Inflammatory macrophage treated with lipopolysaccharide for 4 hours (primary cell): ENCODE measurements at regions not wholly inside any gene's neighbourhood (a gene's known extent, or its start where the extent isn't known, plus 50 kb on each side); places are given as distances from the start of the nearest gene placed in this dataset.
"Not testable (repeated sequence)": the region's sequence is repeated elsewhere in the genome, so short reads cannot be mapped to it uniquely, and the experiment has no call there.

Experiments
- DNase-seq: peaks from one replicate; pipeline ENCODE4 v3.0.0-alpha.2; 2020

DNA sequence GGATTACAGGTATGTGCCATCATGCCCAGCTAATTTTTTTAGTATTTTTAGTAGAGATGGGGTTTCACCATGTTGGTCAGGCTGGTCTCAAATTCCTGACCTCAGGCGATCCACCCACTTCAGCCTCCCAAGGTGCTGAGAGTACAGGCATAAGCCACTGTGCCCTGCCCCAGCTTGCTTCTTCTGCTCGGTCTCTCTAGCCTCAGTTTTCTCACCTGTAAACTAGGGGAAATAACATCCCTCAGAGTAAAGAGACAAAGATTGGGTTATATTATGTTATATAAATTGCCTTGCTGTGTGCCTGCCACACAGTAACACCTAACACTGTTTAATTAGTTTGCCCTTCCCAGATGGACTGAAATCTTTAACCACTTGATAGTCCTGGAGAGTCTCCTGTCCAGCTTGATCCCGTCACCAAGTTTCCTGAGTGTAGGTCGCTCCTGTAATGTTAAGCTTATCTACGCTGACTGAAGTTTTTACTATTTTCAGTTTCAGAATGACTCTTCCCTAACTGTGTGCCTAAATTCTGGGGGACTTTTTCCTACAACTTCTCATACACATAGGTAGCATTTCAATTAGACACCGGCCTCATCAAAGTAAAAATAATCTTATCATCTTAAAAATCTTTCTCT lies 412.7 kb upstream of the TENM3 start:
- no peak for DNase-seq

DNA sequence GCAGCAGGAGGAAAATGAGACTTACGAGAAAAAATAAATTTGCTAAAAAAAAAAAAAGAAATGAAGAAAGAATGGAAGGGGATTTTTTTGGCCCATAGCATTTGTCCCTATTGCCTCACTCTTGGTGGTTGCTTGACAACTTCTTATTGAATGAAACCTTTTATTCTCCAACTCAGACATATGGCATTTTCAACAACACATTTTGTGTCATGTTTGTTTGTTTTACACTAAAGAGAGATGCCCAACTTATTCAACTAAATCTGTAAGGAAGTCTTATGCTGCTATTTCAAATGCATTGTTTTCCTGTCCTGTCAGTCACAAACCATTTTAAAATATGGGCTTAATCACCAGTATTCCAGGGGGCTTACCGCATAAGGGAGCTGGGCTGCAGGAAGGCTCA lies 409.1 kb upstream of the TENM3 start:
- DNase-seq, result no peak

DNA sequence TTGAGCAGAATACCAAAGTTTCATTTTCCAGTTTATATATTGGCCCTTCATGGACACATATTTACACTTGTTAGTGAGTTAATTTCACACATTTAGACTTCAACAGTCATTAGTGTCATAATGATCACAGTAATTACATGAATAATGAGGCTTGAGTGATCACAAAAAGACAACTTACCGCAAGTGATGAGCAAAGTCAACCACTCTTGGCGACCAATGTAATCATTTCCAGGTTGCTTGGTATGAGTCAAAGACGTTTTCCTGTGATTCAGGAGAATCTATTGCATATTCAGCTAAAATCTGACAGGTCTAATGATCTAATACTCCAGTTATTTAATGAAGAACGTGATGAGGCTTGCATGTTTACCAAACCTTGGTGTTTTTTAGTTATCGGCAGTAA lies 407.9 kb upstream of the TENM3 start:
- DNase-seq, result no peak

DNA sequence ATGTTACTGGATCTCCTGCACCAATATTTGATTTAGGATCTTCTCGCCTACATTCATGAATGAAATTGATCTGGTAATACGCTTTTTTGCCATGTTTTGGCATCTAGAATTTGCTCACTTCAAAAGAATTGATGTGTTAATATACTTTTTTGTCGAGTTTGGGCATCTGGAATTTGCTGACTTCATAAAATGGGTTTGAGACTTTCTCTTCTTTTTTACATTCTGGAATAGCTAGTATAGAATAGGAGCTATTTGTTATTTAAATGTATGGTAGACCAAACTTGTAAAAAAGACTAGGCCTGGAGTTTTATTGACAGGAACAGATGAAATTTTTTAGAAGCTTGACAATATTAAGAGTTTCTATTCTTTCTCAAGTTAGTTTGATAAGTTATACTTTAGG lies 404.9 kb upstream of the TENM3 start:
- DNase-seq, result no peak

DNA sequence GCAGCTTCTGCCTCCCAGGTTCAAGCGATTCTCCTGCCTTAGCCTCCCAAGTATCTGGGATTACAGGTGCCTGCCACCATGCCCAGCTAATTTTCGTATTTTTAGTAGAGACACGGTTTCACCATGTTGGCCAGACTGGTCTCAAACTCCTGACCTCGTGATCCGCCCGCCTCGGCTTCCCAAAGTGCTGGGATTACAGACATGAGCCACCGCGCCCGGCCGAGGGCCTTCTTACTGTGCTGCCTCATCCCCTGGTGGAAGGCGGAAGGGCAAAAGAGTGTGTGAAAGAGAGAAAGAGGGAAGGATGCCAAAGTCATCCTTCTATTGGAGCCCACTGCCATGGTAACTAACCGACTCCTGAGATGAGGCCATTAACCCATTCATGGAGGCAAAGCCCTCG lies 399.4 kb upstream of the TENM3 start:
- DNase-seq, result not testable (repeated sequence)

DNA sequence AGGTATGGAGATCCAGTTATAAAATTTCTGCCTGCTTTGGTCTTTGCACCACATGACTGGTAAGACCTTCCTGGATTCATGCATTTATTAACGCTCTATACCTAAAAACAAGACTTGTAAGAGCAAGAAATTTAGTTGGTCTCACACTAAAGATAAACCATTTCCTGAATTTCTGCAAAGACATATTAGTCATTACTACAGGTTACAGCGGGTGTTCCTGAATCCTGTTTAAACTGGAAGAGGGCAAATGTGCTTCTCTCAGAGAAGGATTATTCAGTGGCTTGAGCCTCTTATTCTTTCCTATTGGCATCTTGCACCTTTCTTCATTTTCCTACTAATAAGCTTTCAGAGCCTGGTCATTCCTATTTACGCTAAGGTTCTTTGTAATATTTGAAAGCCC lies 397.6 kb upstream of the TENM3 start:
- no peak for DNase-seq

DNA sequence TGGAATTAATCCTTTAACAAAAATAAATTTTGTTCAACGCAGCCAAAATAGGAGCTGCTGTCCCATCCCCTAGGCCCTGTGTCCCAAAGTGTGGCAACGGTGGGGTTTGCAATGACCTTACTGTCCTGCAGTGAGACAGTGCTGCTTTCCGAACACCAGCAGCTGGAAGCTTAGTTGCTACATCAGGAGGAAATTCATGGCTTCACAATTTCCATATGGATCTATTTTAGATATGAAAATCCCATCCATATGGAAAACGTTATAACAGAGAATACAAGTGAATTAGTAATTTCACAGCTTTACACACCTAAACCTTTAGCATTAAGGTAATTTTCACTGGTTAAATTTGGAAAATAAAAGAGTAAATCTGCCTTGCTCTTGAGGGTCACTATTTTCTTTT lies 396.3 kb upstream of the TENM3 start:
- DNase-seq, result no peak

DNA sequence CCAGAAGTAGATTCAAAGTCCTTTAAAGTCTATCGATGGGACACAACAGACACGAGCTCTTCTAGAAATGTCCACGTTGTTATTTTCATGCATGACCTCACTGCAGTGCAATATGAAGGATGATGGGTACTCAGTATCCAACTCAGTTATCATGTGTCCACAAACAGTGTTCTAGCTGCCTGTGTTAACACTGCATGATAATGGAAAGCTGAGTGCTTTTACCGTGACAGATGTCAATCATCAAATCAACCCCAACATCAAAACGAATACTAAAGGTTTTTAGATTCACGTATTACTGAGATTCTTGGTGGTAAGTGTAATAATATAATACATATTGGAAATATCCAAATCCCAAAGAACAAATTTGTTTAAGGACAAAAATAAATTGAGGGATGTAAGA lies 394.8 kb upstream of the TENM3 start:
- DNase-seq, result no peak

DNA sequence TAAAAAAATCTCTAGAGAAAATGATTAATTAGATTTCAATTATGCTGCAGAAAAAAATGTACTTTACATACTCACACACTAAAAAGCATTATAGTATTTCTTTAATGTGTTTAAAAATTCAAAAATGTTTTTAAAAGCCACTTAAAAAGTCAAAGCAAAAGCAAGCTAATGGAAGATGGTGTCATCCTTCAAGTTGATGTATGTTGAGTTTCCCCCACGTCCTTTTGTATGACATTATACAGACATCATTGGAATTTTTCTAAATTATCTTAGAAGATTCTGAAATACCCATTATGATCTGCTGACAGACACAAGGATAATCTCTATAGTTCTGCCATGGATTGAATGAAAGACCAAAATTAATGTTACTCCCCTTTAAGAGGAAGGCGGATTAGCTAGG lies 393.7 kb upstream of the TENM3 start:
- no peak for DNase-seq

DNA sequence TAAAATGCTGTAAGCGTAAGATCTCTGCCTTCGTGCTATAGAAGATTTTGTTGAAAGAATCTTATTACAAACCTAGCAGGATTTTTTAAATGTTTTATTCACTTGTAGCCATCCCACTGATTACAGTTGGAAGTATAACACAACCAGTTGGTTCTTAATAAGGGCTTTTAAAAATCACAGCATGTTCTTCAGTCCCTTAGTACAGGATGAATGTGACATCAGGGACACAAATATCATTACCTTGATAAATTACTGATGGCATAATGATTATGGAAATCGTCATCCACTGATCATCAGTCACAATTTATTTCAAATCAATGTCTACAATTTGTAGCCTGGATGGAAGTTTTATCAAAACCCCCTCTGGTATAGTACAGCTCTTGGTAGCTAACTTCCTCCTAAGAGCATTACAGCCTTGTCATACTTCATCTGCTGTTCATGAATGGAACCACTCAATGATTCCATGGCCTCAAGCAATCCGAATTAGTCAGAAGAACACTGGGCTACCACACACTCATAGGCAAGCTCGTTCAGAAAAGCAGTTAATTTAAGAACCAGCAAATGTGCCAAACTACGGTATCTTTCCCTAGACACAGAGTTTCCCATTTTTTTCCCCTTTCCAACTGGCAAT lies 389.2 kb upstream of the TENM3 start:
- DNase-seq, result no peak

DNA sequence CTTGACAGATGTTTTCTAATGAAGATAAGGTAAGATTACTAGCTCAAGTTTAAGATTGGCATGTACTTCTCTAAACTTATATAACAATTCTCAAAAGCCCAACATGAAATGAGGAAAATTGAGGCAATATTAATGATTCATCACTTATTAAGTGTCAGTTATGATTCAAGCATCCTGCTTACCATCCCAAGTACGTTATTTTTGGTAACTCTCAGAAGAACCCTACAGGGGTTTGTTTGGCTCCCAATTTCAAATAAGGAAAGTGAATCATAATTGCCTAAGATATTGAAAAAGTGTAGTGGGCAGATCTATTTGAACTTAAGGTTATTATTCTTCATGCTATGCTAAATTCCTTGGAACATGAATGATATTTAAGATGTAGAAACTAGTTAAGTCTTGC lies 387.9 kb upstream of the TENM3 start:
- DNase-seq, result no peak

DNA sequence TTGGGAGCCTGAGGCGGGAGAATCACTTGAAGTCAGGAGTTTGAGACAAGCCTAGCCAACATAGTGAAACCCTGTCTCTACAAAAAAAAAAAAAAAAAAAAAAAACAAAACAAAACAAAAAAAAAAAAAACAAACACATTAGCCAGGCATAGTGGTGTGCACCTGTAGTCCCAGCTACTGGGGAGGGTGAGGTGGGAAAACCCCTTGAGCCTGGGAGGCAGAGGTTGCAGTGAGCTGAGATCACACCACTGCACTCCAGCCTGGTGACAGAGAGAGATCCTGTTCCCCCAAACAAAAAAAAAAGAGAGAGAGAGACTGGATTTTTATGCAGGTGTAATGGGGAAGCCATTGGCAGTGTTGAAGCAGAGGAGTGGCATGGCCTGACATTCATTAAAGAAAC lies 385.7 kb upstream of the TENM3 start:
- DNase-seq, result not testable (repeated sequence)

DNA sequence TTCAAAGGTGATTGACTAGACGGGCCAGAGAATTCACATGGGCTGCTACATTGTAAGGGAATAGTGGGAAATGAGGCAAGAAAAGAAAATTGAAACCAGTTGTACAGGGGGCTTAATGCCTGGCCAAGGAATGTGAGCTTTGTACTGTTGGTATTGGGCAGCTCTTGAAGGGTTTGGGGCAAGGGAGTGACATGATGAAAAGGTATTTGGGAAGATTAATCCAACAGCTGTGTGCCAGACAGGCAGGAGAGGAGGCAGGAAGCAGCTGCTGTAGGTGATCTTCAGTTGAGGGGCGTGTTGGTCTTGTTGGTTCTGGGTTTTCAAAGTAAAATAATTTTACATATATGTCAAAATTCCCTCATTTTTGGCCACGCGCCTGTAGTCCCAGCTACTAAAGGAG lies 384.5 kb upstream of the TENM3 start:
- DNase-seq, result no peak

DNA sequence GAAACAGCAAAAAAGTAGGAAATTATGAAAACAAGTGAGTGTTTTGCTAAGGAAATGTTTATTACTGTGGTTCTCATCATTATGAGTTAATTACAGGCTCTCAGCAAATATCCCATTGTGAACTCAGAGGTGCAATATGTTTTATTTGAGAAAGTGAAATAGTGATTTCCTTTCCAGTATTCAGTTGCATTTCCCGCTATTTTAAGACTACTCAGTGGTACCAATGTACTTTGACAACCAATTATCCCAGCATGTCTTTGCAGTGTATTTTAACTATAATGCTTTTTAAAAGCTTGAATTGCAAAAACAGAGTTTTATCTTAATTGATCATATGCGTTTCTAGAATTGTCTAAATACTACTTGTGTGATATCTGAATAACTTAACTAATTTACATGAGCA lies 383.8 kb upstream of the TENM3 start:
- no peak for DNase-seq

DNA sequence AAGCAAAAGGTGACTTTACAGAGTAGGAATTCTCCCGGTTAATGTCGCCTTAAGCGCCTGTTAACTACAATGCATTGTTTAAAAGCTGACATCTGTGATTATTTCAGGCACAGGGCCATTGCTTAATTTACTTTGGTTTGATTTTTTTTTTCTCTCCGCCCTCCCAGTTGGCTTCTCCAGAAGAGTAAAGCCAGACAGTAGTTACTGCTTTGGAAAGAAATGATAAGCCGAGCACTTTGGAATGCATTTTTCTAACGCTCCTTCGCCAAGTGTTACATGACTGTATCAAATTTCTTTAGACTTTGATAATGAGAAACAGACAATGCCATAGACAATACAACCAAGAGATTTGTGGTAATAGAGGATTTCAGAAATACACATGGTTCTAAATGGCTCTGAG lies 383.0 kb upstream of the TENM3 start:
- DNase-seq, result no peak

DNA sequence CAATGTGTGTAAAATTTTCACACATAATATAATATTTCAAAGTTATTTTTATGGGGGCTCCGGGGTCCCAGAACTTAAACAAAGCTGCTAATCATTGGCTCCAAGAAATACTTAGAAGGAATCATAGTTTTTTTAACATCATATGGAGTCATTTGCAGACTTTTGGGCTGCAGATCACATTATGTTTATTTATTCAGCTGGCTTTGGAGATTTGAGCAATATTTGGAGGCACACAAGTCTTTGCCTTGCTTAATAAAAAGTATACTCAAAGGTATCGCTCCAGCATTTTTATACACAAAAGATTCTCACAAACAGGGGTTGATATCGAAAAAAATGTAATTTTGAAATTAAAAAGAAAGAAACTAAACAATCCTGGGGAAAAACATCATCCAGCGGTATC lies 382.5 kb upstream of the TENM3 start:
- no peak for DNase-seq

DNA sequence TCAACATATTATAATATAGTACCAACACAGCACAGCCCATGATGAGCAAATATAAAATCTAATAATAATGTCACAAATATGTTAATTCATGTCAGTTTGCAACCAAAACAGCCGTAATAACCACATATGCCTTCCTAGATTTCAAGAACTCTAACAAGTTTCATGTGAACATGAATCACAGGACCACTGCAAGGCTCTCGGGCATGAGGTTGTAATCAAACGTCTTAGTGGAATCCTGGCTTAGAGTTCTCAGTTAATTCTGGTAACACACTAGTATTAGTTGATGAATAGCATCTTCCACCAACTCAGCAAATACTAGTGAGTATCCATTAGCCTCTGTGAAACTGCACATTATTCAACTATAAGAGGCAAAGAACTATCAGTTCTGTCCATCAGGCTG lies 379.3 kb upstream of the TENM3 start:
- no peak for DNase-seq

DNA sequence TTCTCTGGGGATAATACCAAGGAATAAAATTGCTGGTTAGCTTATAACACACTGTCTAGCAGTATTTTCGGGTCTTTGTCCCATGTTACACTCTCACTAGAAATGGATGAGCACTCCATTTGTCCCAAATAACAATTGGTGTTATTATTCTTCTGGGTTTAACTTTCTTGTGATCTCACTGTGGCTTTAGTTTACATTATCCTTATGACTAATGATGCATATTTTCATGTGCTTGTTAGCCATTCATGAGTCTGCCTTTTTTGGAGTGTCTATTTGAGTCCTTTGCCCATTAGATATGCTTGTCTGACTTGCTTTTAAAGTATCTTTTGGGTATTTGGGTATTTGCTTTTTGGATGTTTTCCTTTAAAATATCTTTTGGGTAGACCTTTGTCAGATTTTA lies 372.9 kb upstream of the TENM3 start:
- DNase-seq, result no peak

DNA sequence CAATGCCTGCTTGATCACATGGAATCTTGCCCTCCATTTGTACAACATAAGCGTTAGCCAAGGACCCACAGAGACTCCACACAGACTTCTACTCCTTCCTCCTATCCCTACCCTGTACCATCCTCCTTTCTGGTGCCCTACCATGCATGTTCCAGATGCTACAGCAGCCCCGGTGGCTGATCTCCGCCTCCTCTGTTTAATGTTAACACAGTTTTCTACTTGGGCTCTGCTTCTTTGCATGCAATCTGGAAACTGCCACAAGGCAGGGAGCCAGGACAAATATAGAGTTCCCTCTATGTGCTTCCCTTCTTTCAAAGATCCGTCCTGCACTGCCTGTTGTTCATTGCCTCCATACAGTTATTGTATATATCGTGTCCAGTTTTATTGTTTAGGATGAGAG lies 368.6 kb upstream of the TENM3 start:
- DNase-seq, result no peak

DNA sequence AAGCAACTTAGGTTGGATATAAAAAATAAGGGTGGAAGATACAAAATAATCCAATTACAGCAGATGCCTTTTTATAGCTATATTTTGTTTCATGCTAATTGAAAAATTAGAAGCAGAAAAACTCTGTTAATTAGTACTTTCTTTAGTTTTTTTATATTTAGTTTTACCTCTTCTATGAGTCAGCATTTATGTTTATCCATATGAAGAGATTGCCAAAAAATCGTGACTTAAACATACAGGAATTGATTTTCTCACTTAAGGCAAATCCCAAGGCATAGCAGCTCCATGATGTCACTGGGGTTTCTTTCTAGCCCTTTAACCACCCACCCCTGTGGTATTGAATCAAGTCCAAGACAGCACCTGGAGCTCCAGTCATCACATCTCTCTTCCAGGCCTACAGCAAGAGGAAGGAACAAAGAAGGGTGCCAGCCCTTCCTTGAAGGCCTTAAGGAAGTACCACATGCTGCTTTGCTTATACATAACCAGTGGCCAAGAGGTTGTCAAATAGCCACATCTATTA lies 365.8 kb upstream of the TENM3 start:
- no peak for DNase-seq

DNA sequence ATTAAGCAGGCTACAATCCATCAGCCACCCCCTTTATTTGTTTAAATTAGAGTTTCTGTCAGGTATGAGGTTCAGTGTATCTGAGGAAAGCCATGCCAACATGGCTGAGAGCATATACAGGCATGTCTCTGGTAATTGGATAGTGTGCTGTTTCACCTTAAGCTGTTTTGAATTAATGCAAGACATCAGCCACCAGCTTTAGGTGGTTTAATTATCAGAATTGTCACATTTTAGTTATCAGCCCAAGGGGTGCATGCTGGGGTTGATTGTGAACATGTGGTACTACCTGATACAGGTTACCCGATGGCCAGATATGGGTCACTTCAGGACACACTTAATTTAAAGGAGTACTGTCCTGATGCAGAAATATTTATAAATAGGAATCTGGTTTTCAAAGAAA lies 353.2 kb upstream of the TENM3 start:
- DNase-seq, result no peak

DNA sequence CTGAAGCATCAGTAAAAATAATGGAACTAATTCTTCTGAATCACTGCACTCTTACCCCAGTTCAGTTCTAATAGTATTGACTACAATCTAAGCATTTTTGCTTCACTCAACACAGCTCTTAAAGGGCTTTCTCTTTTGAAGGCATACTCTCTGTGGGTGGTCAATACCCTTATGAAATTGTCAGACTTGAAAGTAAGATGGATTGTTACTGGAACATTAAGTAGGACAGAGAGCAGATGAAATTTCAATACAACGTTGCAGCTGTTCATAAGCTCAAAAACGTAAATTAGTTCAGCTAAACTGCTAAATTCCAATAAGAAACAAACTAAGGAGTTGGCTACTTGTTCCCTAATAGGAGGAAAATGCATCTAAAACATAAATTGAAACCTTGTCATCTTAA lies 352.3 kb upstream of the TENM3 start:
- DNase-seq, result no peak

DNA sequence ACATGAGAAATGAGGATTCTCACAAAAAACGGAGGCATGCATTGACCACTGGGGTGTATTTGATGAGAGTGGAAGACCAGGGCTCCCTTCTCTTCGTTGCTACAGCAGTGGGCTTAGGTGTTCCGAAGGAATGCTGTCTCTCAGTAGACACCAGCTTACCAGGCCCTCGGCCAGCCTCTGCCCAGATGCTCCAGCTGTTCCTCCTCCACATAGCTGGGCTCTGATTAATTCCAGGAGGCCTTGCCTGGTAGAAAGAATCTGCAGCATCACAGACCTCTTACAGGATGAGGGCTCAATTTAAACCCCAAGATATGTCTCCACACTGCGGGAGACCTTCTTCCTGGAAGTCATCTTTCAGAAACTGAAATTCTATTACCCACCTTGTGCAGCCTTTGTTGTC lies 346.6 kb upstream of the TENM3 start:
- no peak for DNase-seq

DNA sequence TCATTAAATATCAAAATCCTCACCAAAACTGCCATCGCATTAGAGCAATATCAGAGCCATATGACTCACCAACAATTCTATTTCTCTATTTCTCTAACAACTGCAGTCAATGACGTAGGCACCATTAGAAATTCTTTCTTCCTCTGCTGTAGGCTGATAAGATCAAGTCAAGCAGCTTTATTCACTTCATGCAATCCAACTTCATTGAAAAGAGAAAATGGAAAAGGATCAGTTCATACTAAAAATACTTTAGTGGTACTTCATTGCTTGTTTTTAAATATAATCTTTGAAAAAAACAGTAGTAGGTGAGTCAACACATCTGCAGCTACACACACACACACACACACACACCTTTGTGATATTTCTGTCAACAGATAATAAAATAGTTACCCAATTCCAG lies 345.3 kb upstream of the TENM3 start:
- no peak for DNase-seq

DNA sequence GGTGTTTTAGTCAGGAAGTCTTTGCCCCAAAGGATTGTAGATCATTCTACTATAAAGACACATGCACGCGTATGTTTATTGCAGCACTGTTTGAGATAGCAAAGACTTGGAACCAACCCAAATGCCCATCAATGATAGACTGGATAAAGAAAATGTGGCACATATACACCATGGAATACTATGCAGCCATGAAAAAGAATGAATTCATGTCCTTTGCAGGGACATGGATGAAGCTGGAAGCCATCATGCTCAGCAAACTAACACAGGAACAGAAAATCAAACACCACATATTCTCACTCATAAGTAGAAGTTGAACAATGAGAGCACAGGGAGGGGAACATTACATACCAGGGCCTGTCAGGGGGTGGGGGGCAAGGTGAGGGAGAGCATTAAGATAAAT lies 340.8 kb upstream of the TENM3 start:
- DNase-seq, result not testable (repeated sequence)
